H54 (cell line): ENCODE measurements at regions not wholly inside any gene's neighbourhood (a gene's known extent, or its start where the extent isn't known, plus 50 kb on each side); places are given as distances from the start of the nearest gene placed in this dataset.
"Not testable (repeated sequence)": the region's sequence is repeated elsewhere in the genome, so short reads cannot be mapped to it uniquely, and the experiment has no call there.

Experiments used
- DNase-seq: peaks from one replicate; pipeline ENCODE4 v3.0.0; 2011; ENCODE audit warnings: low spot score, mixed read lengths; ENCODE audit not compliant: insufficient read length
- FAIRE-seq: peaks from 3 replicates; lab custom pipeline; 2011; peaks lifted over from hg19 to GRCh38; lab: Jason Lieb, UNC
- POLR2A ChIP-seq: IDR thresholded peaks from 2 replicates; pipeline ENCODE4 v1.6.1; 2011; ENCODE audit warnings: low read depth, mild to moderate bottlenecking, low read length

DNA sequence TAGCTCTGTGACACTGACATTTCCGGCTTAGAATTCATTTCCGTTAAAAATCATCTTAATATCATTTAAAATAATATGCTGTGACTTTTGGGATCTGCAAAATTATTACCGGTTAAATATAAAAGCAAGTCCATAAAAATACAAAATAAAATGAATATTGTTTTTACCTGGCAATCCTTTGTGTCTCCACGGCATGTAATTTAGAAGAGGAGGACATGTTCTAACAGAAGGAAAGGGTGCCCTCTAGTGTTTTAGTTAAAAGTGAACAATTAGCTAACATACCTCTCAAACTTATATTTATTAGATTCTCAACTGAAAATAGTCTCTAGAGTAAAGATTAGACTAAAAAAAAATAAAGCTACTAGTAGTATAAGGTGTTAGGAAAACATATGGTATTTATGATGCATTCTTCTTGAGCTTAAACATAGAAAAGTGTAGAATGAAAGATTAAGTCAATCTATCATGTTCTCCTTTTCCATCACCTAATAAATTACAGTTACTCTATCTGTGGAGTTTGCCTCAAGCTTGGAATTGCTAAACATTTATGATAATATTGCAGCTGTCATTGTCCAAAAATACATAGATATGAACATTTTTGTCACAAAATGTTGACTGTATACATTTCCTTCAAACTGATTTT, 676.7 kb upstream of the SPRY2 start:
- TF ChIP-seq POLR2A: no peak
- no peak for FAIRE-seq
- DNase-seq: peak; percentile 1

DNA sequence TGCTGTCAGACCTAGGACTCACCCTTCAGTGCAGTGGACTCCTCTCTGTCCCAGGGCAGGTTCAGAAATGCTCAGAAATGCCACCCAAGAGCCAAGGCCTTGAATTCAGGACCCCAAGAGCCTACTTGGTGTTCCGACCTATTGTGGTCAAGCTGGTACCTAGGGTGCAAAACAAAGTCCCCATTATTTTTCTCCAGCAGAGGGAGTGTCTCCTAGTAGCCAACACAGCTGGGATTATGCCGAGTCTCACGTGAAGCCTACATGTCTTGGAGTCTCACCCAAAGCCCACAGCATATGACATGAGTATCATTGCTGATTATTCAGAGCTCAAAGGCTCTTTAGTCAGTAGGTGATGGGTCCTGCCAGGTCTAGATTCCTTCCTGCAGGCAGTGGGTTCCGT, 671.1 kb upstream of the SPRY2 start:
- DNase-seq: no peak
- TF ChIP-seq POLR2A: no peak
- no peak for FAIRE-seq

DNA sequence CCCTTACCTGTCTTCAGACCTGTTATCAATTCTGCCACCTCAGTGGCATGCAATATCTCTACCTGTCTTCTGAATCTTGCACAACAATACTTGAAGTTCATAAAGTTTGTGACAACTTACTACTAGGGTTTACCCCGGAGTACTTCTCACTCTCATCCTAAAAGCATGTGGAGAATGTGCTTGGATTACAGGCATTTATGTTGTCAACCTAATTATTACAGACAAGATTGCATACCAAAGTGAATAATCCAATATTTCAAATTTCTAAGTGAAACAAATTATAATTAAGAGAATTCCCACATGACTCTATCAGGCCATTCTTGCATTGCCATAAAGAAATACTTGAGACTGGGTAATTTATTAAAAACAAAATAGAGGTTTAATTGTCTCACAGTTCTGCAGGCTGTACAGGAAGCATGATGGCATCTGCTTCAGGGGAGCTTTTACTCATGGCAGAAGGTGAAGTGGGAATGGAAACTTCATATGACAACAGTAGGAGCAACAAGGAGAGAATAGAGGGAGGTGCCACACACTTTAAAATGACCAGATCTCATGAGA, 661.0 kb upstream of the SPRY2 start:
- DNase-seq: no peak
- FAIRE-seq: no peak
- no peak for TF ChIP-seq POLR2A

DNA sequence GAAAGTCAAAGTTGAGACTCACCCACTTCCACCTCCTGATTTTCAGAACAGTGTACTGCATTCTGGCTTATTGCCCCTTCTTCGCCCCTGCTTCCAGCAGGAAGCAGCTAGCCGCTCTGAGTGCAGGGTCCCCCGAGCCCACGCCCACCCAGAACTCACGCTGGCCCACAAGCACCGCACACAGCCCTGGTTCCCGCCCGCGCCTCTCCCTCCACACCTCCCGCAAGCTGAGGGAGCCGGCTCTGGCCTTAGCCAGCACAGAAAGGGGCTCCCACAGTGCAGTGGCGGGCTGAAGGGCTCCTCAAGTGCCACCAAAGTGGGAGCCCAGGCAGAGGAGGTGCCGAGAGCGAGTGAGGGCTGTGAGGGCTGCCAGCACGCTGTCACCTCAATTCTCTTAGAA, 657.7 kb upstream of the SPRY2 start:
- not testable (repeated sequence) for FAIRE-seq, DNase-seq

DNA sequence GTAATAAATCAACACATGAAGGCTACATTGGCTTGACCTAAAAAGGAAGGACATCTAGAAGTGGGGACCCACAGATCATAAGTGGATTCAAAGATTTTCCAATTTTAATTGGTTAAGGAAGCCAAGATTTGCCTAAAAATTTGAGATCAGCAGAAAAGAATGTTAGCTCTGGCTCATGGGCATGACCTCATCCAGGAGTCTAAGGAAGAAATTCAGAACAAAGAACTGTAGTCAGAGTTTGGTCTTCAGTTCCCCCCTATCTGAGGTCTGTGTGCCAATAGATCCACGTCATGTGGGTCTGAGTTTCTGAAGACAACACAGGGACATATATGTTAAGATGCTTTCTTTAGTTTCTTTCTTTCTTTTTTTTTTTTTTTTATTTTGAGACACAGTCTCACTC, 648.8 kb upstream of the SPRY2 start:
- FAIRE-seq (no peak), DNase-seq (no peak)
- no peak for TF ChIP-seq POLR2A

DNA sequence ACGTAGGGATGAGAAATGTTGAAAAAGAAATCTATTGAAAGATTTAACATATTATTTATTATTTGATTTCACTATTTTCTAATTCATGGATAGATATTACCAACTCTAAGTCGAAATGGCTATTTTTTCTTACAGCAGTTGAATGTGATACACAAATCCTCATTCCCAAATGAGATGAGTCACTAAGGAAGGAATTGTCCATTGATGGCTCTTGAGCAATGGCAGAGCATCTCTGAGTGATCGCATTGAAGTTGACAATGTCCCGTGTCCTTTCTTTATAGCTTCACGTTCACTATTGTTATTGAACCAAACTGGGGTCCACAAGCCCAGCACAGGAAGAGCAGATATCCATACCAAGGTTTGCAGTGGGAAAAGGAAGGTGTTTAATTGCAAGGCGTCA, 648.3 kb upstream of the SPRY2 start:
- no peak for TF ChIP-seq POLR2A

DNA sequence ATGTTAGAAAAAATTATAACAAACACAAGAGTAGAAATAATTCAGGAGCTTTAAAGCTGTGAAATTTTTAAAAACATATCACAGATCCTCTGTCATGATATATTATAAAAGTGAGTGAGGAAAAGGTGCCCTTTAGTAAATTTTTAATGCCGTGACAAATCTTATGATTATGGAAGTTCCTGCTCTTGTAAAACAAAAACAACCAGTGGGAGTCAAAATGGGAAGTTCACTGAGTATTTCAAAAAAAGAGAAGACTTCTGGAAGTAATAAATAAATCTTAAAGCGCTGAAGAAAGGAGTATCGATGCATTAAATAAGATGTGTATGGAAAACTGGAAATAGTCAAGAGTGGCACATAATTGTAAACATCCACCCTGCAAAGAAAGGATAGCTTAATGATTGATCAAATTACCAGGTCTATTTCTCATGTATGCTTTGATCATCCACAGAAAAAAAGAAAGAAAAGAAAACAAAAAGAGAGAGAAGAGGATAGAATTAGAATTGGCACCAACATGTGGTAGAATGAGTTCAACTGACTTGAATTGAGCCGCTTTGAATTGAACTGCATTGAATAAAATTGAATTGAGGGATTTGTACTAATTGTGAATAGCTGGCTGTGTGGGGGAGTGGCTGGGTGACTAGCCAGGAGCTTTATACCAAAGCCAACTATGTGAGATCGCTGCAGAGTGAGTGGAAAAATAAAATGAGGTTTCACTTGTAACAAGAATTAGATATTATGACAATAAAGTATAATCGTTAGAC, 647.6 kb upstream of the SPRY2 start:
- FAIRE-seq (no peak), DNase-seq (no peak)
- TF ChIP-seq POLR2A: no peak

More for the DNA sequence above, 648.3 kb upstream of the SPRY2 start:
- no peak for DNase-seq
- no peak for FAIRE-seq

DNA sequence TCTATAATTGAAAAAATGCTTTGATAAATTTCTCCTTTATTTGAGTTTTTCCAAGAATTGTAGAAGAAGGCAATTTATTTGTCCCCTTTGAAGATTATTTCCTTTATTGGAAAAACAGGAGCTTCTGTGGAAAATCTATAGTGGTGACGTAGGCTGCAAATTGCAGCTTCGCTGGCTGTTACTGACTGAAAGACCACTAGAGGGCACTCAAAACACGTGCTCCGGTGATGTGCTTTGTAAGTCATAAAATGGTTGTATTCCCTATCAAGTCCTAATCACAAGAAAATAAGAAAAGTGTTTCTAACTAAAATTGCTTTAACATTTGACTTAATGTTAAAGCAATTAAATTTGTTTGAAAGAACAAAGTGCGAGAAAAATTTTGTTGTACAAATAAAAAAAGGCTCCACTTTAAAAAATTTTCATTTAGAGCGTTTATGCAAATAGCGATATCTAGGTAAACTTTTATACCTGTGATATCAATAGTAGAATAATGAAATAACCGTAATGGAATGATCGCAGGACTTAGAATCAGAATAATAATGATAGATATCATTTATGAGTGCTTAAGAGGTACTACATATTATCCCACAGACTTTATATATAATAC, 638.2 kb upstream of the SPRY2 start:
- no peak for TF ChIP-seq POLR2A
- FAIRE-seq: peak; percentile 80
- DNase-seq: peak; percentile 27

DNA sequence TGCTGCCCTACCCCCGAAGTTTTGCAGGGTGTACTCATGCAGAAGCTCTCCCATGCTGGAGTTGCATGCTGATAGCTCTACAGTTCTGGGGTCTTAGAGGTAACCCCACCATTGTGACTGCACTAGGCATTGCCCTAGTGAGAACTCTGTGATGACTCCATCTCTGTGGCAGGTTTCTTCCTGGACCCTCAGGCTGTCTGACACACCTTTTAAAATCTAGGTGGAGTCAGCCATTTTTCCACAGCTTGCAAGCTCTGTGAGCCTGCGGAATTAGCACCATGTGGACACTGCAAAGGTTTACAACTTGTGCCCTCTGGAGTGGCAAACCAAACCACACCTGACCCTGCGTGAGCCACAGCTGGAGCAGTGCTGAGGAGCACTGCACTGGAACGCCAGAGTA, 636.2 kb upstream of the SPRY2 start:
- no peak for TF ChIP-seq POLR2A
- no peak for FAIRE-seq
- no peak for DNase-seq

DNA sequence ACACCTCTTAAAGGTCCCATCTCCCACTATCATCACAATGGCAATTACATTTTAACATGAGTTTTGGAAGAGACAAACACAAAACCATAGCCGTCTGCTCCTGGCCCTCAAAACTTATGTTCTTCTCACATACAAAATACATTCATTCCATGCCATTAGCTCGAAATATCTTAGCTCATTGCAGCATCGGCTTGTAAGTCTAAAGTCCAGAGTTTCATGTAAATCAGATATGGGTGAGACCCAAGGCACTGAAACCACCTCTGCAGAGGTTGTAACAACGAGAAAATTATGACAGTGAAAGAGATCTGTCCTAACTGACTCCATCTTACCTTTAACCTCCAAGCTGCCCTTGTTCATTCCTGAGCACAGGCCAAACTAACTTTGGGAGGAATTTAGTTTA, 635.0 kb upstream of the SPRY2 start:
- DNase-seq: no peak
- TF ChIP-seq POLR2A: no peak
- no peak for FAIRE-seq

DNA sequence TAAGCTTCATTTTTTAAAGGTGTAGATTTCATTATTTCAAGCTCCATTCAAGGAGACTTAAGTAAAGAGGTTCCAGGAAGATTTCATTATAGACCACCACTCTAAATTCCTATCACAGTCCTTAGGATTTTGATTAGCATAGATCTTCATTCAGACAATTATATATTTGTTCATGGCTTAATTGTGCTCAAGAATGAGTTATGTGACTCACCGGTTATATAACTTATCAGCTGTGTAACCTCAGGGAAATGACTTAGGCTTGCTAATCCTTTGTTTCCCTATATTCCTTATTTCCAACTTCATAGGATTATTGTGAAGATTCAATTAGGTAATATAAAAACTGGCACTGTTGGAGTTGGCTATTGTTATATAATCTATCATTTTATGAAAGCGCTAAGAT, 632.8 kb upstream of the SPRY2 start:
- no peak for TF ChIP-seq POLR2A

DNA sequence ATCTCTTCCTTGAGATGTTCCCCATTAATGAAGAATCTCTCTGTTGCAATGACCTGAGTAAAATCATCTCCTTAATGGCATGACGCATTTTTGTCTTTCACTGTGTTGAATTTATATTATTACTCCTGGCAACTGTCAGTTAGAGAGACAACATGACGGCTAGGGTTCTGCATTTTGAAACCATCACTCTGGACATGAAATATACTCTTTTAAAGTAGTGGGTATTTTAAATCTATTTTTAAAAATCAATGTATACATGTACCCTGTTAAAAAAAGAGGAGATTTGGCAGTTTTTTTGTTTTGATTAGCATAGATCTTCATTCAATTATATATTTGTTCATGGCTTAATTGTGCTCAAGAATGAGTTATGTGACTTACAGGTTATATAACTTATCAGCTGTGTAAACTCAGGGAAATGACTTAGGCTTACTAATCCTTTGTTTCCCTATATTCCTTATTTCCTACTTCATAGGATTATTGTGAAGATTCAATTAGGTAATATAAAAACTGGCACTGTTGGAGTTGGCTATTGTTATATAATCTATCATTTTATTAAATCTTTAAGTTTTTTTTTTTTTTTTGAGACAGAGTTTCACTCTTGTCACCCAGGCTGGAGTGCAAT, 632.0 kb upstream of the SPRY2 start:
- no peak for DNase-seq
- FAIRE-seq: no peak
- no peak for TF ChIP-seq POLR2A

More for the DNA sequence above, 632.8 kb upstream of the SPRY2 start:
- DNase-seq (no peak), FAIRE-seq (no peak)

DNA sequence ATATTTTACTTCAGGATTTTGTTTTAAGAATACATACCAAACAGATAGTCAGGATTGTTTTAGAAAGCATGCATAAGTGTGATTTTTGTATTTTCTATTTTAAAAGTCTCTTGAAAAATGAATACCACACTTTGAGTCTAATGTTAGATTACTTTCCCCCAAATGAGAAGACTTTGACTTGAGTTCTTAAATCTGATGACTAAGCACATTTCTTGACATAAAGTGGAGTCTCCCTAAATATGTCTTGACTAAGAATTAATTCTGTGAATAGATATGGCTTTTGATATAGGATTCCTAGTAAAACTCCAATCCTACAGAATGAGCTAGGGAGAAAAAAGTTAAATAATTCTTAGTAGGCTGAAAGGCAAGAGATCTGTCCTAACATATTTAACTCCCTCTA, 624.2 kb upstream of the SPRY2 start:
- no peak for DNase-seq
- no peak for TF ChIP-seq POLR2A
- FAIRE-seq: no peak

DNA sequence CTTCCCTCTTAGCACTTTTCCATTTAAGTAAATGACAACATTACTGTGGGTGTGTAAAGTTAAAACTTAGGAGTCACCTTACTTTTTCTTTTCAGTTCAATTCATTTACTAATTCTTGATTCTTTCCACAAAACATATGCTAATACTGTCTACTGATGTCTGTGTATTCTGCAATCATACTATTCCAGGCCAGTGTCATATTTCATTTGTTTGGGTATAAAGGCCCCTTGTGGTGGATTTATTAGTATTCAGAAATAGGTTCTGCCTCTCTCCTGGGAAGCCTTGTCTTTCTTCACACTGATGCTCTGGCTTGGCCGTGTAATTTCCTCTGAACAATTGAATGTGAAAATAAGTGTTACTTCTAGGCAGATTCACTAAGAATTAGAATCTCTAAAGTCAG, 621.9 kb upstream of the SPRY2 start:
- no peak for TF ChIP-seq POLR2A
- DNase-seq: no peak

DNA sequence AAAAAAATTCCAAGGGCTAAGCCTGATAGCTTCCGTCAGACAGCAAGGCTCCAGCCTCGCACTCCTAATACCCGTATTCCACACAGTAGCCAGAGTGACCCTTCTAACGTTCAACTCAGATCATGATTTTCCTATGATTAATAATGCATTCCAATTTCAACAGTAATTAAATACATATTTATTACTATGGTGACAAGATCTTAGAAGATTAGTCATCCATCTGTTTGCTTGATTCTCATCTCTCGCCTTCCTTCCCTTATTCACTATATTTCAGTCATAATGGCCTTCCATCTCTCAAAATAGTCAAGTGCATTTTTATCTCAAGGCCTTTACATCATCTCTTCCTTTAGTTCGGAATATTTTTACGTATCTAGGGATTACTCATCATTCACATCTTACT, 621.2 kb upstream of the SPRY2 start:
- DNase-seq: no peak
- no peak for FAIRE-seq
- TF ChIP-seq POLR2A: no peak

More for the DNA sequence above, 621.9 kb upstream of the SPRY2 start:
- FAIRE-seq: no peak
